Activated T-helper 1 cell treated with anti-CD3 and anti-CD28 coated beads, Interleukin-2, amount 50 U/mL, for 16 hours (primary cell): ENCODE measurements at regions not wholly inside any gene's neighbourhood (a gene's known extent, or its start where the extent isn't known, plus 50 kb on each side); places are given as distances from the start of the nearest gene placed in this dataset.

Source experiments
- DNase-seq, 2 donors: peaks; one replicate each; pipeline ENCODE4 v3.0.0-alpha.2; 2020; ENCODE audit warnings: low read depth in 1 of 2, low spot score in 1 of 2

DNA sequence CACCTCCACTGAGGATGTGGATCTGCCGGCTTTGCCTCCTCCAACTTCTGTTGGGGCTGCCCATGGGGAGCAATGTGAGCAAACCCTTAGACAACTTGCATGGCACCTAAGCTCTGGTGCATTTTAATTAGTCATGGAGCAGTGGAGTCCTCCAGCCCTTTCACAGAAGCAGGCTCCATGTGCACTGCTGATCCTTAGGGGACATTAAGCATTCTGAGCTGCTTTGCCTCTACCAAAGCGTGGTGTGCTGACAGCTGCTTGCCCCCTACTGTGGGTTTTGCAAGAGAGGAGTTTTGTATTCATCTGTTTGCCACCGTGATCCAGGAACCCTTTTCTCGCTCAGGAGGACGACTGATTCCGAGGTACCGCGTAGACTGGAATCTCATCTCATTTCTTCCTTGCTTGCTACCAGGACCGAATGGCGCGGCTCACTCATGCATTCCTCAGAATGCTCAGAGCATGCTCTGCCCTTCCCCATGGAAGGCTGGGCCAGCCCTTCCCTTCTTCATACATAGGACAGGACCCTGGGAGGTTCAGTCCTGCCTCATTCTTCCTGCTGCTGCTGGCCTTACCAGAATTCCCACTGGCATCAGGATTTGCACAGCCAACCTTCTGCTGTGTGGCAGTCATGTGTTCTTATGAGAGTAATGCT, 432.5 kb downstream of the GADD45G start:
- no peak for DNase-seq

DNA sequence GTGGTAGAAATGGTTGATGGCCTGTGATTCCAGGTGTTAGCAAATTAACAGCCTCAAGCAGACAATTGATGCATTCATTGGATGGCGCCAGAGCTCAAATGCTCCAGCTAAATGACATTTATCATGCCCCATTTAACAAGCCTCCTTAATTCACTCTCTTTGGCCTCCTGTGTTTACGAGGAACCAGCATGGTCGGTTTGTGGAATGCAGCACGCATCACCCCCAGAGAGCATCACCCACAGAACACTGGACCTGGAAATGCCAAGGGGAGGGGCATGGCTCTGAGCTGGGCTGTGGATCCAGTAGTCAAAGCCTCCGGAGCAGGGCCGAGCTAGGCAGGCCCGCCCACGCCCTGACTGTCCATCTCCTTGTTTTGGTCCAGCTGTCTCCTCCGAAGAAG, 434.0 kb downstream of the GADD45G start:
- DNase-seq = no peak

DNA sequence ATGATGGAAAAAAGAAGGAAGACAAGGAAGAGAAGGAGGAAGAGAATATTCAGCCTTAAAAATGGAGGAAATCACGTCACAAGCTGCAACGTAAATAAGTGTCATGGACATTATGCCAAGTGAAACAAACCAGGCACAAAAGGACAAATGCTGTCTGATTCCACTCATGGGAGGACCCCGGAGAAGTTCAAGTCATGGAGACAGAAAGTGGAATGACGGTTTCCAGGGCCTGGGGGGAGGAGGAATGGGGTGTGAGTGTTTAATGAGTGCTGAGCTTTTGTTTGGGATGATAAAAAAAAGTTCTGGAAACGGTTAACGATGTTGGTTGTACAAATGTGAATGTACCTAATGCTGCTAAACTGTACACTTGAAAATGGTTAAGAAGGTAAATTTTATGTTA, 439.5 kb downstream of the GADD45G start:
- no peak for DNase-seq

GRCh38 chr9:90044710-90045151, 439.9 kb downstream of the GADD45G start:
- DNase-seq = no peak

DNA sequence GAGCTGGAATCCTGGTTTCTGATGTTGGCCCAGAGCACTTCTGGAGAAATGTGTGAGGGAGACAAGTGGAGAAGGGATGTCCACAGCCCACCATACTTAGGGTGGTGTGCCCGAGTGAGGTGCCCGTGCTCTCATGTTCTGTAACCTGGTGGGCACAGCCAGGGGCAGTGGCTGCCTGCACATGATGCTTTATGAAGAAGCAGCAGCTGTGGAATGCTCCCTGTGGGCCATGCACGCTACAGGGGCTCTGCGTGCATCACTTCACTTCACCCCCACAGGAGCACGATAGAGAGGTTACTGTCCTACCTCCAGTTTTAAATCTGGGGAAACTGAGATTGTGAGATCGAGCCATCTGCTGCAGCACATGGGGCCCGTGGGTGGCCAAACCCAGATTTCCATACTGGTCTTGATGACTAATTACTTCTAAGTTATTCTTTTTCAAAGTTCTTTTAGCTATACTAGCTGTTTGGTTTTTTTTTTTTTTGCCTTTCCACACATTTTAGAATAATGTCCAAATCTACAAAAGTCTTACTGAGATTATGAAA, 441.6 kb downstream of the GADD45G start:
- no peak for DNase-seq

- DNase-seq = no peak
Measured at GRCh38 chr9:90047828-90048227, 443.0 kb downstream of the GADD45G start.

DNA sequence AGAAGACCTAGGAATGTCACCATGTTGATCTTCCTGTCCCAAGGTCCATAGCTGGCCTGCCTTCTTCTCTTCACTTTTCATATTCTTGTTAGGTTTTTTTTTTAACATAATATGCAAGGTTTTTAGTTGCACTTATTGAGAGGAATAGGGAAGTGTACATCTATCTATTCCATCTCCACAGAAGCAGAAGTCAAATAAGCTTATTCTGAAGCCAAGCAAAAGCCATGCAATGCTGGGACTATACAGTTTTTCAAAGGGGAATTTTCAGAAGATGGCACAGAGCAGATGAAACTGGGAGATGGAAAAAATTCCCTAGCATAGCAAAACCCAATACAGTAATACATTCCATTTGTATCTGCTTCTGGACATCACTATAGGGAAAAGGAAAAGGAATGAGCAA, 447.6 kb downstream of the GADD45G start:
- DNase-seq = no peak

DNA sequence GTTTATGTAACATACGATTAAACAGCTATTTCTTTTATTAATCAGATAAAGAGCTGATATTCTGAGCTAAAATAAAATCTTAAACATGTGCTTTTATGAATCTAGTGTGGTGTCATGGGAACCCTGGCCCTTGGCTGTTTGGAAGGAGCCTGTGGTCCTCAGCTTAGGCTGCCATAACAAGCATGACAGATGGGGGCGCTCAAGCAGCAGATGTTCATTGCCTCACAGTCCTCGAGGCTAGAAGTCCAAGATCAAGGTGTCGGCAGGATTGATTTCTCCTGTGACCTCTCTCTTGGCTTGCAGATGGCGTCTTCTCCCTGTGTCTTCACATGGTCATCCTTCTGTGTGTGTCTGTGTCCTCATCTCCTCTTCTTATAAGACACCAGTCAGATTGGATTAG, 448.2 kb downstream of the GADD45G start:
- no peak for DNase-seq

GRCh38 chr9:90054810-90055209, 450.0 kb downstream of the GADD45G start:
- no peak for DNase-seq

DNA sequence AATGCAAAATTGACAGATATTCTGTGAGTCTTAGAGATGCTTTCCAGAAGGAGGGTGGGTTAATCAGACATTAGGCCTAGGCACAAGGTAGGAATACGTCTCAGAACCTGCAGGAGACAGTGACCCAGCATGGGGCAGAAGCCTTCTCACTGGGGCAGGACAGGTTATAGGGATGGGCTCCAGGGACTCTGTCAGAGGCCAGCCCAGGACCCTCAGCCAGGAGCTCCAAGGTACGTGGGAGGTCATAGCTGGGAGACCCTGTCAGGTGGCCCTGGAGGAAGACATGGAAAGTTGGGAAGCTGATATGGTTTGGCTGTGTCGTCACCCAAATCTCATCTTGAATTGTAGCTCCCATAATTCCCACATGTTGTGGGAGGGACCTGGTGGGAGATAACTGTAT, 450.4 kb downstream of the GADD45G start:
- DNase-seq = no peak

GRCh38 chr9:90057361-90057760, 452.5 kb downstream of the GADD45G start:
- DNase-seq = no peak

GRCh38 chr9:90058182-90058763, 453.5 kb downstream of the GADD45G start:
- no peak for DNase-seq

- no peak for DNase-seq
Measured at GRCh38 chr9:90059436-90059835, 454.6 kb downstream of the GADD45G start.

DNA sequence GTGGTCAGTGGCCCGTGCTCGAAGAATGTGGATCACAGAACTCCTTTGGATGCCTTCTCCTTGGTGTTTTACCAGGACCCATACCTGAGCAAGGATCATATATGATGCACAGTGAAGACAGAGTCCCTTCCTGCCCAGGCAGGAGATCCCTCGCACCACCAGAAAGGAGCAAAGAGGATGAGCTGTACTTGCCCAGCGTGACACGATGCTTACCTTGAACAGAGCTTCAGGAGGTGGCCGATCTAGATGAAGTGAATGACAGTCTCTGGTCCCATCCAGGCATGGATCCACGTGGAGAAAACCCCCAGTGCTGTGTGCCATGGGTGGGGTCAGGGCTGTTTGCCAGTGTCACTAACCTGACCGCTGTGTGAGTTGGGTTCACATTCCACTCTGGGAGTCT, 455.4 kb downstream of the GADD45G start:
- no peak for DNase-seq

DNA sequence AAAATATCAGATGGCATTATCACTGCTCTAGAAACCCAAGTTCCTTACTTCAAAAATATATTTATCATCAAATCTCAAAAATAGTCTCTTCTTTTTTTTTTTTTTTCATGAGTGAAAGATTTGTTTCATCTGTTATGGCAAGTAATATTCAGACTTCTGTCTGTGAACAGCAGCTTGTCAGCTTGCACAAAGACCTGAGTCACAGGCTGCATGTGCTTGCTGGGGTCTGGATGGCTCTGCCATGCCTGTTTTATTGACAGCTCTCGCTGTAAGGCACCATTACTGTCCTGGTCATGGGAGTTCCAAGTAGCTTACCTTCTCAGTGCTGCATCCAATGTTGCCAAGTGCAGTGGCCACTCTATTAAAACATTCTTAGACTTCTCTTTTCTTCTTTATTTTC, 456.4 kb downstream of the GADD45G start:
- DNase-seq = no peak

GRCh38 chr9:90062982-90063381, 458.2 kb downstream of the GADD45G start:
- DNase-seq = no peak

DNA sequence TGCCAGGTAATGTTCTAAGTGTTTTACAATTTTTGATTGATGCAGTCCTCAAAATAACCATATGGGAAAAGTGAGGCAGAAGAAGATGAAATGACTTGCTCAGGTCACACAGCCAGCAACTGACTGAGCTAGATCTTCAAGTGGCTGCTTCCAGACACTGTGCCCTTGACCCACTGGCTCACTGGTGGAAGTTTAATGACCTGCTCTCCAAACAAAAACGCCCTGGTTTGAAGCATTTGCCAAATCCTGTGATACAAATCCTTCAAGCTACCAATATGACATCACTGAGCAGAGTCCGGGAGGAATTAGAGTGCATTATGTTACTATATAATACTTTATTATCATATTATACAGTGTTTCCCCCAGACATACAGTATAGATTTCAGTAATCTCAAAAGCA, 459.4 kb downstream of the GADD45G start:
- no peak for DNase-seq

DNA sequence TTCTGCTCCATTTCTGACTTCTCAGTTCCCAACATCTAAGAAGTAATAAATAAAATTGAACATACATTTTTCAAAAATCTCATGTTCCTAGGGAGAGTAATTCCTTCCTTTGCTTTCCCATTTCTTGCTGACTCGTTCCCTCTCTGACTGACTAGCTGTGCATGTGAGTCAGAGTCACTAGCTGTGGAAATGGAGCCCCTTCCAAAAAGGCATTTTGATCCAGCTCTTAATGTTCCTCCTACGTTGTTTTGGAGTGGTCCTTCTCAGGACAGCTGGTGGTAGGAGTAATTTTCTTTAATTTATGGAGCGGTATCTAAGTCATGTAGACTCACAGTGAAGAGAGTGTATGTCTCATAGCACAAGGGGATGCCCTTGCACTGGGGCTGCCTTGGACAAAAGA, 460.2 kb downstream of the GADD45G start:
- no peak for DNase-seq

GRCh38 chr9:90065851-90066250, 461.0 kb downstream of the GADD45G start:
- DNase-seq = no peak

DNA sequence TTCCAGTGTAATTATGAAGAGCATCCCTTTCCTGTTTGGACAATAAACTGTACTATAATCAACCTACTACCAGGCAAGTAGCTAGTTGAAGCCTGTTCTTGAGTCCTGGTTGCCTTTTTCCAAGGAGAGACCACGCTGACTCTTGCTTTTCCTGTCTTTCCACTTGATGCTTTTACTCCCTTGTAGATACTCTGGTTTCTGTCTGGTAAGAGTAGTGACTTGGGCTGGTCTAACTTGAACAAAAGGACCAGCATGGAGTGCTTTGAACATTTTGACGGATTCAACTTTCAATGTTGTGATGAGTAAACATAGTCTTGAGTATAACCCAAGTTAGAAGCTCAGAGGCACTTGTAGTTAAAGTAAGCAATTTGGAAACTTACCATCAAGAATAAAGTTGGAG, 464.3 kb downstream of the GADD45G start:
- DNase-seq = no peak

DNA sequence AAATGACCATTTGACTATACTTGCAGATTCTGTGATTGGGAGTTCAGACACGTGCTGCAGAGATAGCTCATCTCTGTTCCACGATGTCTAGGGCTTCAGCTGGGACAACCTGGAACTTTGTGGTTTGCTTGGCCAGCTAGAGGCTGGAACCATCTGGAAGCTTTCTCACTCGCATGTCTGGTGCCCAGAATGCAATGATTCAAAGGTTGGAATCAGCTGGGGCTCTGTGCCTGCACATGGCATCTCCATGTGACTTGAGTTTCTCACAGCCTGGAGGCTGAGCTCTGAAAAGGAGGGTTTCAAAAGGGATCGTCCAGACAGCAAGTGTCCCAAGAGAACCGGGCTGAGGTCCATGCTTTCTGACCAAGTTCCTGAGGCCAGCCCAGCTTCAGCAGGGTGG, 465.2 kb downstream of the GADD45G start:
- no peak for DNase-seq

DNA sequence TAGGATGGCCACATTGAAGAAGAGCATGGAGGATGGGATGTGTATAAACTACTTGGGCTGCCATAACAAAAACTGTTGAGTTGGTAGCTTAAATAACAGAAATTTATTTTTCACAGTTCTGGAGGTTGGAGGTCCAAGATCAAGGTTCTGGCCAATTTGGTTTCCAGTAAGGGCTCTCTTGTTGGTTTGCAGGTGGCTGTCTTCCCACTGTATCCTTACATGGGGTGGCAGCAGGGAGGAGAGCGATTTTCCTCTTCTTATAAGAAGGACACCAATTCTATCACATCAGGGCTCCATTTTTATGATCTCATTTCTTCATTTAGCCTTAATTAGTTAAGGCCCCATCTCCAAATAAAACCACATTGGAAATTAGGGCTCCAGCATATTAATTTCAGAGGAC, 465.7 kb downstream of the GADD45G start:
- no peak for DNase-seq
